Kidney capillary endothelial cell (primary cell): ENCODE measurements at regions not wholly inside any gene's neighbourhood (a gene's known extent, or its start where the extent isn't known, plus 50 kb on each side); places are given as distances from the start of the nearest gene placed in this dataset.
A peak's percentile ranks its signal among the peaks of the same experiment; 100 is the strongest.
"Not testable (repeated sequence)": the region's sequence is repeated elsewhere in the genome, so short reads cannot be mapped to it uniquely, and the experiment has no call there.

Experiments
- DNase-seq: peaks from one replicate; pipeline ENCODE4 v3.0.0-alpha.2; 2018; ENCODE audit warnings: low spot score

GRCh38 chr13:44748439-44748838 is 172.3 kb upstream of the TSC22D1 start:
- DNase-seq: no peak

DNA sequence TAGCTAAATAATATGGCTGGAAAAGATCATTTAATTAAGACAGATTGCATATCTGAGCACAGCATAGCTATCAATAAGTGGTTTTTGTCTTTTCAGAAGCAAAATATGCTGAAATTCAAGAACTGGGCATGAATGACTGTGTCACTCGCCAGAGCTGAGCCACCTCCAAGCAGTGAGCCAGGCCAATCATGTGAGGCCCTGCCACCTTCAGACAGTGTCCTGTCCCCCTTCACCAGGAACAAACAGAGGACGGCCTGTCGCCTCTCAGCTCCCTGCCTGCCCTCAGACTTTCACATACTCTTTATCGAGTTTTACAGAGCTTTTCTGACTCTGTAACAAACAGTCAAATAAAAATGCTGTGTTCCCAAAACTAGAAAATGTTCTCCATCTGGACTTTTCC is 171.0 kb upstream of the TSC22D1 start:
- DNase-seq: no peak

DNA sequence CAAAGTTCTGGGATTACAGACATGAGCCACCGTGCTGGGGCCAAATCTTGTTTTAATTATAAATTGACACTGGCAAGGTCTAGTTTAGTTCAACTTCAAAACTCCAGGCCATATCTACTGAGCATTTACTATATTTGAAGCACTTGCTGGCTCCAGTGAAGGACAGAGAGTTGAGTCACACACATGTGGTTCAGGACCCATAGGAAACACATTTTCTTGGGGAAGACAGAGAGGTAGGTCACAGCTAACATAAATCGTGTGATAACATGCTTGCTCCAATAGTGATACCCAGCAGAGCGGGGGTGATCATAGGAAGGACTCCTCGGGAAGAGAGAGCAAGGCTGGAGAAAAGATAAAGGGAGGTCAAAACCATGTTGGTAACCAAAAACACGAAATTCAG is 170.6 kb upstream of the TSC22D1 start:
- no peak for DNase-seq

GRCh38 chr13:44744880-44745633 is 168.9 kb upstream of the TSC22D1 start:
- no peak for DNase-seq

- DNase-seq: peak; percentile 67
Measured at GRCh38 chr13:44739539-44739938, 163.4 kb upstream of the TSC22D1 start.

DNA sequence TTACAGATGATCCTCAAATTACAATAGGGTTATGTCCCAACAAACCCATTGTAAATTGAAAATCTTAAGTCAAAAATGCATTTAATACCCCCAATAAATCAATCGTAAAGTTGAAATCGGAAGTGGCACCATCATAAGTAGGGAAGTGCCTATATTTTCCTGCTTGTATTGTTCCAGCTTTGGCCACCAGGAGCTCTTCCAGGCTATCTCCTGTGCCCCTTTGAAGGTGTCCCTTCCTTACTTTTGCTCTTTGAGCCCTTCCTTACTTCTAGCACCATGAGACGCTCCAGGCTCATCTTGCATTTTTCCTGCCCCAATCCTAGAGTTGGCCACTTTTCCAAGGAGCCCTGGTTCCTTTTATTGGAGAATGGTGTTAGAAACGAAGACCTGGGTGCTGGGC is 163.0 kb upstream of the TSC22D1 start:
- DNase-seq: no peak

GRCh38 chr13:44738463-44738862 is 162.3 kb upstream of the TSC22D1 start:
- DNase-seq: no peak

GRCh38 chr13:44735806-44736205 is 159.7 kb upstream of the TSC22D1 start:
- DNase-seq: no peak

DNA sequence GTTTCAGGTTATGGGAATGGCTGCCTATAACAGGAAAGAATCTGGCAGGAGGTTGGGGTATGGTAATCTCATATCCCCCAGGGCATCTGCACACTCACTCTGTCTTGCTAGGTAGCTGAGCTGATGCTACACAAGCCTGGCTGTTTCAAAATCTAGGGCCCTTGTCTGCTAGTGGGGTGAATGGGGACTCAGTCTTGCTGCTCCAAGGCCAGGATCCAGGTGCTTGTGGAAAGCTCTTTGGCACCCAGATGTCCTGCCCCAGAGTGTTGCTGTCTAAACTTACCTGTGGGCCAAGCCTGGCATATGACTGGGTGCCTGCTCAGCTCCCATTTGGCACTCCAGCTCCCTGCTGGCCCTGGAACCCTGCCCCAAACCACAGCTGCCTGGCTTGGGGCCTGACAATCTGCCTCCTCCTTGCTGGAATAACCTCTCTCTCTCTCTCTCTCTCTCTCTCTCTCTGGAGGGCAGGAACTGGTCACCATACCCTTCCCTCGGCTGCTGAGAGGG is 158.1 kb upstream of the TSC22D1 start:
- DNase-seq: no peak

- DNase-seq: no peak
Measured at GRCh38 chr13:44732503-44733098, 156.5 kb upstream of the TSC22D1 start.

DNA sequence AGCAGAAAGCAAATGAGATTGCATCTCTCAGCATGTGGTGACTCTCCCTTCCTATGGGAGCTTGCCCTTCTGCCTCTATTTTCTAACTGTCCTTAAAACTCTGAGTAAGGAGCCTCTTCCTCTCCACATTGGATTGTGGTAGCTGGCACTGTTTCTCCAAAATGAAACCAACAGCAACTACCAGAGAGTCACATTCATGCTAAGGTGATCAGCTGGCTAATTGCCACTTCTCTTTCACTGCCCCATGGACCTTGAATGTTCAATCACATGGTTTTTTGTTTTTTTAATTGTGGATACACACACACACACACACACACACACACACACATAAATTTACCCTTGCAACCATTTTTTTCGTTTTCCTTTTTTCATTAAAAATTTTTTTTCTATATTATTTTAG is 154.7 kb upstream of the TSC22D1 start:
- no peak for DNase-seq

DNA sequence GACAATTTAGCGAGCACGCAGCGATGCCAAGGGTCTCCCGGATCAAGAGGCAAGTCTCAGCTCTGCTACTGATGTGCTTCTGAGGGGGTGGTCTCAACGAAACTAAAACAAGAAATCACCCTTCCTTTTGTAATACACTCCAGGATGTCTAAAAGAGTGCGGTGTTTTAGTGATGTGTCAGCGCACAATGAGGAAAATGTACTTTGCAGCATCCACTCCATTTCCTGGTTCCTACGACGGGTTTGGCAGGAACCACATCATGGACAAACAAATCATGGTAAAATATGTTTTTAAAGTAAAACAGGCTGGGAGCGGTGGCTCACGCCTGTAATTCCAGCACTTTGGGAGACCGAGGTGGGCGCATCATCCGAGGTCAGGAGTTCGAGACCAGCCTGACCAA is 154.0 kb upstream of the TSC22D1 start:
- no peak for DNase-seq

DNA sequence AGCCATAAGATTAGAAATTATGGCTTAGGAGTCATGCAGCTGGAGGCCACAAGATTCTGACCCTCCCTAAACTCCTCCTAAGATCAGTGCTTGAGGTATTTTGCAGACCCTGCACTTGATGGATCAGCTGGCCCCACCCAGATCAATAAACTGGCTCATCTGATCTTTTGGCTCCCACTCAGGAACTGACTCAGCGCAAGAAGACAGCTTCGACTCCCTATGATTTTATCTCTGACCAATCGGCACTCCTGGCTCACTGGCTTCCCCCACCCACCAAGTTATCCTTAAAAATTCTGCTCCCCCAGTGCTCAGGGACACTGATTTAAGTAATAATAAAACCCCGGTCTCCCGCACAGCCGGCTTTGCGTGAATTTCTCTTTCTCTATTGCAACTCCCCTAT is 151.5 kb upstream of the TSC22D1 start:
- DNase-seq: not testable (repeated sequence)

- DNase-seq: no peak
Measured at GRCh38 chr13:44726778-44727177, 150.6 kb upstream of the TSC22D1 start.

GRCh38 chr13:44726214-44726613 is 150.1 kb upstream of the TSC22D1 start:
- no peak for DNase-seq

- DNase-seq: no peak
Measured at GRCh38 chr13:44719857-44720671, 143.9 kb upstream of the TSC22D1 start.

GRCh38 chr13:44718467-44718866 is 142.3 kb upstream of the TSC22D1 start:
- no peak for DNase-seq

DNA sequence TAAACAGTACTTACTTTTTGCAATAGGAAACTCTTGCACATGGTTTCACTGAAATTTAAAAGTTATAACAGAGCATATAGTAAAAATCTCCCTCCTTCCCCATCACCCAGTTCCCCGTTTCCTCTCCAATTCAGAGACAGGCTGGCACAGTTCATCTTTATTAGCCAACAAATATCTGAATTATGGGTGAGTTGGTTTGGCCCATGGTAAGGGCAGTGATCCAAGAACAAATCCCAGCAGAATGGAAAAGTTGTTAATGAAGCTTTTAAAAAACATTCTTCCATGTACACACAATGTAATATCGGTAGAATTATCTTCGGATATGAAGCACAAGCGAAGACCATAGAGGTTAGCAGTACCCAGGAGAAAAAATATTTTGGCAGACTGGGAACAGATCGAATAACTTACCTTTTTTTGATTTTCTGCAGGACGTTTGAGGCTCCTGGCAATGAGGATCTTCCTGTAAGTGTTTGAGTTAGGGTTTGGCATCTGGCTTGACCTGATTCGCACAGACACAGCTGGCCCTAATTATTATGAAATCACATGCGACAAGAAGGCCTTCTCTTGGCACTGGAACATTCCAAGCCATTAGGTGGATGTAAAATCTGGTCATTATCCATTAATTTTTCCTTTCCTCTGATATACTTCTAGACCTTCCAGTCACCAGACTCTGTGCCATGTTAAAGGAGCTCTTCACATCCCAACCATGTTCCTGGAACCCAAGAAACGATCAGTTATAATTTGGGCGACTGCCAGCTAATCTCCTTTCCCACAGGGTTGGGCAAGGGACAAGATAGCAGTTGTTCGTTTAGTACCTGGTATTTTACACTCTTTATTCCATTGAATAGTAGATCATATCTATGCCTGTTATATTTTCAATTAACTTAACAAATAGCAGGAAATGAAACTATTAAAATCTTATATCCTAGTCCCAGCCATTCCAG is 139.4 kb upstream of the TSC22D1 start:
- no peak for DNase-seq

DNA sequence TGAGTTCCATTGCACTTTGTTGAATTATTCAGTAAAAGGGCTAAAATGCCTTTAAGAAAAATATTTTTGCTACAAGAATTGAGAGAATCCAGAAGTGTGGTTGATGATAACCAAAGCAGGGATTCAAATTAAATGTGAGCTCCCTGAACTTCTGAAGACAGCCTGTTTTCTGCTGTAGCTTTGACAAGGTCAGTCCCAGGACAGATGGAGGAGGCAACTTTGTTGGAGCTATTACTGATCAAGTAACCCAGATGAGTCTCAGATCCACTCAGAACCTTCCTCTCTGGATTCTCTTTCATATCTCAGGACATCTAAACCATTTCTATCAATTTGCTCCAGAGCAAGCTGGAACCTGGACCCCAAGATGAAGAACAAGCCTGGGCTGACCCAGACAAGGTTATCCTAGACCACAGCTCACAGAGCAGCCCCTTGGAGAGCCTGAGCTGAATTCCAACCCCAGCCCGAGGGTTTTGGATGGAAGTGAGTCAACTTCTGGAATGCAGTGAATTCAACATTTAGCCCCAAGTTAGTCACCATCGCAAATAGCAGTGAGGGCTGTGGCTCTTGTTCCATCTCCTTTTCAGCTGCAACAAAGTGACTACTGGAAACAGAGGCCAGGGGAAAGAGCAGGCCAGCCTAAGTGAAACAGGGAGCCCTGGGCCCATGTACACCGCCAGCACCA is 137.8 kb upstream of the TSC22D1 start:
- DNase-seq: peak; percentile 96

DNA sequence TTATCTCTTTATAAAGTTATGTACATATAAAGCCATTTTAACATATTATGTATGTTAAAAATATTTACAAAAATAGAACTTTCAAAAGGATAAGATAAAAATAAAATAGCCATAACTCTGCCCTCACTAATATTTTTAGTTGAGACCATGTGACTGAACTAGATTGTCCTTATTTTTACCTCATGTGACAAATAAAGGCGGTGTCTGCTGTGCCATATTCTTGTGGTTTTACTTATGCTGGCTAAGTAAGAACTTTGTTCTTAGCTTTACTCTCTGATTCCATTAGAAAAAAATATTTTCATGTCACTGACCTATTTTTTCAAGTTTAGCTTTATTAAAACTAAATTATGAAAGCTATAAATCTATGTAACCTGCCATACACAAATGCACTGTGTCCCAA is 135.6 kb upstream of the TSC22D1 start:
- no peak for DNase-seq

GRCh38 chr13:44710576-44710975 is 134.4 kb upstream of the TSC22D1 start:
- peak; percentile 88 for DNase-seq
